Tibial nerve (tissue), 3 donors: ENCODE measurements at regions not wholly inside any gene's neighbourhood (a gene's known extent, or its start where the extent isn't known, plus 50 kb on each side); places are given as distances from the start of the nearest gene placed in this dataset.

Experiments
- POLR2A ChIP-seq, 2 donors: fragments of 450-650 bp; IDR thresholded peaks; one replicate each; pipeline ENCODE4 v1.6.1; 2017; ENCODE audit warnings: antibody characterized with exemption in 2 of 2, mild to moderate bottlenecking in 2 of 2, moderate library complexity in 2 of 2
- TF ChIP-seq, protein P1 (sequence below), 5 experiments: fragments of 200-600 bp in 3 of 5; fragments of 450-650 bp in 2 of 5; sonication (generic) in 3 of 5; IDR thresholded peaks; one replicate each; pipeline ENCODE4 v1.5.1; 2016 to 2019; ENCODE audit warnings: antibody characterized with exemption in 5 of 5, mild to moderate bottlenecking in 3 of 5, moderate library complexity in 2 of 5

DNA sequence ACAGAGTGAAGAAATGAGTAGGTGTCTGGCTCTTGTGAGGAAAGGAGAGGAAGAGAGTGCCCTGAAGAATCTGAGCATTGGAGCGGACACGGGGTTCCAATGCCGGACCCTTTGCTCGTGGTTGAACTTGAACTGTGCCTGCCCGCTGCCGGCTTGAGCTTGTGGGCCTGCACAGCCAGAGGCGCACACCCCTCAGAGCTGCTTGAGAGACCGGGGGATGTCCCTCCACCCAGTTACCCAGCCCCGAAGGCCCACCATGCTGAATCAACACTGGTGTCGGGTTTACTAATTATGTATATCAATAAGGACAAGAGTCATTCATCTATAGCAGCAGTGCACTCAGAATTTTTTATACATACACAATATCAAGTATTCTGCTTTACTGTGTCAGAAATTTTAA lies 218.3 kb upstream of the CST7 start:
- no peak for TF ChIP-seq POLR2A (IDR thresholded peaks at IDR 0.05)
- TF ChIP-seq, protein P1, sequence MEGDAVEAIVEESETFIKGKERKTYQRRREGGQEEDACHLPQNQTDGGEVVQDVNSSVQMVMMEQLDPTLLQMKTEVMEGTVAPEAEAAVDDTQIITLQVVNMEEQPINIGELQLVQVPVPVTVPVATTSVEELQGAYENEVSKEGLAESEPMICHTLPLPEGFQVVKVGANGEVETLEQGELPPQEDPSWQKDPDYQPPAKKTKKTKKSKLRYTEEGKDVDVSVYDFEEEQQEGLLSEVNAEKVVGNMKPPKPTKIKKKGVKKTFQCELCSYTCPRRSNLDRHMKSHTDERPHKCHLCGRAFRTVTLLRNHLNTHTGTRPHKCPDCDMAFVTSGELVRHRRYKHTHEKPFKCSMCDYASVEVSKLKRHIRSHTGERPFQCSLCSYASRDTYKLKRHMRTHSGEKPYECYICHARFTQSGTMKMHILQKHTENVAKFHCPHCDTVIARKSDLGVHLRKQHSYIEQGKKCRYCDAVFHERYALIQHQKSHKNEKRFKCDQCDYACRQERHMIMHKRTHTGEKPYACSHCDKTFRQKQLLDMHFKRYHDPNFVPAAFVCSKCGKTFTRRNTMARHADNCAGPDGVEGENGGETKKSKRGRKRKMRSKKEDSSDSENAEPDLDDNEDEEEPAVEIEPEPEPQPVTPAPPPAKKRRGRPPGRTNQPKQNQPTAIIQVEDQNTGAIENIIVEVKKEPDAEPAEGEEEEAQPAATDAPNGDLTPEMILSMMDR (IDR thresholded peaks at IDR 0.05), result no peak
